ENCODE measurements at regions not wholly inside any gene's neighbourhood (a gene's known extent, or its start where the extent isn't known, plus 50 kb on each side); places are given as distances from the start of the nearest gene placed in this dataset.

GRCh38 chr4:128388352-128388630, 100.7 kb upstream of the PGRMC2 start:
- DNase-seq (ENCODE audit: low spot score) = no peak

GRCh38 chr4:128387600-128388351, 100.2 kb upstream of the PGRMC2 start:
- no peak for DNase-seq (ENCODE audit: low spot score)

- peak; percentile 92 for DNase-seq (ENCODE audit: low spot score)
Measured at GRCh38 chr4:128386761-128387599, 99.4 kb upstream of the PGRMC2 start.

GRCh38 chr4:128385683-128386304, 98.2 kb upstream of the PGRMC2 start:
- DNase-seq (ENCODE audit: low spot score) = no peak

- no peak for DNase-seq (ENCODE audit: low spot score)
Measured at GRCh38 chr4:128384765-128385598, 97.4 kb upstream of the PGRMC2 start.

GRCh38 chr4:128384091-128384520, 96.5 kb upstream of the PGRMC2 start:
- DNase-seq (ENCODE audit: low spot score) = no peak

GRCh38 chr4:128381748-128382559, 94.3 kb upstream of the PGRMC2 start:
- no peak for DNase-seq (ENCODE audit: low spot score)

GRCh38 chr4:128380306-128380705, 92.7 kb upstream of the PGRMC2 start:
- no peak for DNase-seq (ENCODE audit: low spot score)

- DNase-seq (ENCODE audit: low spot score) = peak; percentile 19
Measured at GRCh38 chr4:128379860-128380259, 92.2 kb upstream of the PGRMC2 start.

- DNase-seq (ENCODE audit: low spot score) = no peak
Measured at GRCh38 chr4:128378668-128379067, 91.1 kb upstream of the PGRMC2 start.

- DNase-seq (ENCODE audit: low spot score) = no peak
Measured at GRCh38 chr4:128376958-128377357, 89.3 kb upstream of the PGRMC2 start.

- no peak for DNase-seq (ENCODE audit: low spot score)
Measured at GRCh38 chr4:128376303-128376702, 88.7 kb upstream of the PGRMC2 start.

GRCh38 chr4:128373628-128374027, 86.0 kb upstream of the PGRMC2 start:
- no peak for DNase-seq (ENCODE audit: low spot score)

- DNase-seq (ENCODE audit: low spot score) = no peak
Measured at GRCh38 chr4:128371876-128372275, 84.3 kb upstream of the PGRMC2 start.

GRCh38 chr4:128371001-128371777, 83.6 kb upstream of the PGRMC2 start:
- DNase-seq (ENCODE audit: low spot score) = no peak

GRCh38 chr4:128366212-128366611, 78.6 kb upstream of the PGRMC2 start:
- DNase-seq (ENCODE audit: low spot score) = no peak

- no peak for DNase-seq (ENCODE audit: low spot score)
Measured at GRCh38 chr4:128364565-128364964, 77.0 kb upstream of the PGRMC2 start.

- DNase-seq (ENCODE audit: low spot score) = no peak
Measured at GRCh38 chr4:128363966-128364365, 76.4 kb upstream of the PGRMC2 start.

- no peak for DNase-seq (ENCODE audit: low spot score)
Measured at GRCh38 chr4:128362760-128363159, 75.1 kb upstream of the PGRMC2 start.

GRCh38 chr4:128359422-128359821, 71.8 kb upstream of the PGRMC2 start:
- no peak for DNase-seq (ENCODE audit: low spot score)
